ENCODE measurements at regions not wholly inside any gene's neighbourhood (a gene's known extent, or its start where the extent isn't known, plus 50 kb on each side); places are given as distances from the start of the nearest gene placed in this dataset.
A peak's percentile ranks its signal among the peaks of the same experiment; 100 is the strongest.

DNA sequence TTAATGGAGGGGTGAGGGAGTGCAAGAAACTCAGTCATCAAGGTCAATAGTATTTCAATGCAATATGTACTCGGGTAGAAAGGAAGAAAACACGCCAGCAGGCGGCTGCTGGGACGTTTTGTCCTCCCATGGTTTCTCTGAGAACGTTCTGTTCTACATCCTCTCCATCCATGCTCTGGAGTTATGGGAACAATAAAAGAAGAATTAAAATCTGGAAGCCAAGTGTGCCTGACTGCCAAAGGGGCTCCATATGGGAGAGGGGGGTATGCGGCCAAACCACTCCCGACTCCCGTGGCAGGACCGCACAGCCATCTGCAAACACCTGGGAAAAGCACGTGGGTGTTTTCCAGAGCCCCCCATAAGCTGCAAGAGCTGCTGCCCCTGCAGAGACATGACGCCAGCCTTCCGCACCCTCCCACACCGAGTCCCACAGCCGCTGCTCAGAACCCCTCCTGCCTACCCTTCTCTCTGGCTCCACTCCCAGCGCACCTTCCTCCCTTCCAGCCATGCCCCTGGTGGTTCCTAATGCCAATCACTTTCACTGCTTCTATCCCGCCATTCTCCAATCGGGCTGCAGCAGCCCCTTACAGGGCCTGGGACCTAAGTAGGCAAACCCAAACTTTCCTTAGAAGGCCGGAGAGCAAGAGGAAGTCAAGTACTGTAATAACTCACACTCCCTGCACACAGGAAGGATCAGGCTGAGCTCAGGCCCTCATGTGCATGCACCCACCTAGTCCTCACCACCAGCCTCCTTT lies 241.6 kb downstream of the SYK start:
- Mint-ChIP-seq H3K9me3 (no peaks in the 10 kb centered on the region), H3K27ac (no peak overlapping the region)
- no peak for DNase-seq (ENCODE audit: low spot score)

DNA sequence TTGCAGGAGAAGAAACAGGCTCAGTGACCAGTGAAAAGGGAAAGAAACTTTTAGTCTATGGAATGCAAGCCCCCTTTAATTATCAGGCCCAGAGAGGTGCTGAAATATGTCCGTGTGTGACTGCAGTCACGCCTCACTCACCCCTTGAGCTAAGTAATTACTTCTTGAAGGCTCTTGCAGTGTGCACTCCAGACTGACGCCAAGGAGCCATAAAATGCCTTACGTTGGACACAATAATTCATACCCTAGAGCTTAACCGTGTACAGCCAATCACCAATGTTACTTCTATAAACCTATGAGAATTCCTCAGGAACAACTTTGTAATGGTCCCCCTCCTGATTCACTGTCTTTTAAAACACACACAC lies 242.2 kb downstream of the SYK start:
- Mint-ChIP-seq H3K4me1 (ENCODE audit: low read depth in 2 of 2) (peaks cover 31 to 39% of the 10 kb centered on the region in 2 donors), H3K36me3 (no peaks in the 10 kb centered on the region), H3K27me3 (peaks cover 0 to 10% of the 10 kb centered on the region in 2 donors), H3K9me3 (no peaks in the 10 kb centered on the region), H3K27ac (no peak overlapping the region), H3K4me3 (no peak overlapping the region)
- ATAC-seq (no peak), DNase-seq (ENCODE audit: low spot score) (no peak)

More for the DNA sequence above, 241.6 kb downstream of the SYK start:
- Mint-ChIP-seq H3K27me3 (peaks cover 0 to 8% of the 10 kb centered on the region in 2 donors), H3K4me3 (no peak overlapping the region), H3K4me1 (ENCODE audit: low read depth in 2 of 2) (peaks cover 33 to 44% of the 10 kb centered on the region in 2 donors), H3K36me3 (no peaks in the 10 kb centered on the region)
- ATAC-seq: no peak

DNA sequence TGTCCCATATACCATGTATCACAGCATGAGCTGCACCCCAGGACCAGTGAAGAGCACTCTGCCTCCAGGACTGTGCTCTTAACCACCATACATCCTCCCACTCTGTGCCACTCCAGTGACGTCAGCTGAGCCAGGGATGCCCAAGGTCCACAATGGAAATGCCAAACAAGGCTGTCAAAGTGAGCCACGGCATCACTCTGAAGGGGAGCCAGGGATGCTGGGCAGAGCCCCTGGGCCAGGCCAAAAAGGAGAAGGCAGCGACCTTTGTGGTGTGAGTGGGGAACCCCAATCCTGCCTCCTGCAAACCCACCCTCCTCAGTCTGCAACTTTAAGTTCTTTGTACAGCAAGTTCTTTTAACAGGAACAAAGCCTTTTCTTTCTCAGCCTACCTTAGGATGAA lies 242.7 kb downstream of the SYK start:
- ATAC-seq: no peak
- peaks cover 30 to 36% of the 10 kb centered on the region in 2 donors for H3K4me1 Mint-ChIP-seq (ENCODE audit: low read depth in 2 of 2)
- H3K9me3 Mint-ChIP-seq: no peaks in the 10 kb centered on the region
- no peak for DNase-seq (ENCODE audit: low spot score)
- H3K36me3 Mint-ChIP-seq: no peaks in the 10 kb centered on the region
- peak overlapping the region in 1 of 2 donors; percentile 8 for H3K27ac Mint-ChIP-seq
- no peak overlapping the region for H3K4me3 Mint-ChIP-seq
- peaks cover 0 to 10% of the 10 kb centered on the region in 2 donors for H3K27me3 Mint-ChIP-seq

DNA sequence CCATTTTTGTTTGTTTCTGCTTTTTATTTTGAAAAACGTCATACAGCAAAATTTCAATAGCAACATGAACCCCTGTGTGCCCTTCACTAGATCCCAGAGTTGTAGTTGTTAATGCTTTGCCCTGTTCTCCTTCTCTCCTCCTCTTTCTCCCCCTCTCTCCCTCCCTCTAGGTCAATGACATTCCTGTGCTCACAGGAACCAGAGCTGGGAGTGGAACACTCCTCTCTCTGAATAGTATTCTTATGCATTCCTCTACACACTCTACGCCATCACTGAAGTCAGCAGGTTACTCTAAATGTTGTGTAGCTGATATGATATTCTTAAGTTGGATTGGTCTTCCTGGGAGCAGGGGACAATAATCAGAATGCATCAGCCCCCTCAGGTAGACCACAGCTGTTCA lies 243.4 kb downstream of the SYK start:
- peaks cover 4 to 13% of the 10 kb centered on the region in 2 donors for H3K27me3 Mint-ChIP-seq
- H3K4me1 Mint-ChIP-seq (ENCODE audit: low read depth in 2 of 2): peaks cover 24 to 29% of the 10 kb centered on the region in 2 donors
- no peaks in the 10 kb centered on the region for H3K9me3 Mint-ChIP-seq
- H3K4me3 Mint-ChIP-seq: no peak overlapping the region
- ATAC-seq (no peak), DNase-seq (ENCODE audit: low spot score) (no peak)
- H3K27ac Mint-ChIP-seq: peak overlapping the region in 1 of 2 donors; percentile 8
- no peaks in the 10 kb centered on the region for H3K36me3 Mint-ChIP-seq

DNA sequence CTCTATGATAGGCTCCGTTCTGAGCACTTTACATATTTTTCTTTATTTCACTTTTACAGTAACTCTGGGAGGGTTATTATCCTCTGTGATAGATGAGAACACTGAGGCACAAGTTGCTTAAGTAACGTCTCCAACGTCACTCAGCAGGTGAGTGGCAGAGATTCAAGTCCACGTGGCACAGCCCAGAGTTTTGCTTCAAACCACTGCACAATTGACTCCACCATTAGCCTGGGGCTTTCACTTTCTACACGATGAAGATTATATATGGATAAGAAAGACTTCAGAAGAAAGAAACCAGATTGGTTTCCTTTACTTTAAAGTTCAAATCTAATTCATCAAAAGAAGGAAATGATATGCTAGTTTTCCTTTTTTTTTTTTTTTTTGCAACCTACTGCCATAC lies 245.9 kb downstream of the SYK start:
- no peaks in the 10 kb centered on the region for H3K36me3 Mint-ChIP-seq
- ATAC-seq (peak; percentile 48 to 76), DNase-seq (ENCODE audit: low spot score) (no peak)
- no peaks in the 10 kb centered on the region for H3K9me3 Mint-ChIP-seq
- H3K4me3 Mint-ChIP-seq: peak overlapping the region; percentile 73
- peaks cover 15 to 16% of the 10 kb centered on the region in 2 donors for H3K27me3 Mint-ChIP-seq
- H3K27ac Mint-ChIP-seq: peak overlapping the region; percentile 79 to 80
- H3K4me1 Mint-ChIP-seq (ENCODE audit: low read depth in 2 of 2): peaks cover 14 to 17% of the 10 kb centered on the region in 2 donors

DNA sequence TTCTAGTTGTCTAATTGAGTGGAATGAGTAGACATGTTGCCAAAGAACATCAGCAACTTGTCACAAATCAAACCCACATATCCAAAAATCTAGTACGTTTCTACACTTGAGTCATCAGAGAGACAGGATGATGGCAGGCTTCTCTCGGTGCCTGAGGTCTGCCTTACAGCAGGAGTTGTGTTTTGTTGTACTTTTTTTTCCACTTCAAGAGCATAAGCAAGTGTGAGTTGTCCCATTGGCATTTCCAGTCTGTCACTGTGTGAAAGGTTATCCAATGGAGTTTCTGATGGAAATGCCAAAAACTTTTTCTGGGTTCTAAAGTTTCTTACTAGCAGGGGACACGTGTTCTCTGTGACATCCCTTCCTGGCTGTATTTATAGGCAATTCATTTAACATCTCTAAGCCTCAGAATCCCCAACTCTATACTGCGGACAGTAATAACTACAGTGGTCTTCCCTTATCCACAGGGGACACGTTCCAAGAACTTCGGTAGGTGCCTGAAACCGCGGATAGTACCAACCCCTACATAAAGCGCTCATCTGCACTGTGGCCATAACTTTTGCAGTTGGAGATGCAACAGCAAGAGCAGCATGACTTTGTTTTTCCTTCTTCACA lies 246.5 kb downstream of the SYK start:
- peaks cover 15 to 20% of the 10 kb centered on the region in 2 donors for H3K27me3 Mint-ChIP-seq
- H3K27ac Mint-ChIP-seq: peak overlapping the region; percentile 79 to 80
- H3K9me3 Mint-ChIP-seq: no peaks in the 10 kb centered on the region
- DNase-seq (ENCODE audit: low spot score) (no peak), ATAC-seq (peak; percentile 74 to 88)
- H3K4me3 Mint-ChIP-seq: peak overlapping the region; percentile 73
- peaks cover 14 to 17% of the 10 kb centered on the region in 2 donors for H3K4me1 Mint-ChIP-seq (ENCODE audit: low read depth in 2 of 2)
- no peaks in the 10 kb centered on the region for H3K36me3 Mint-ChIP-seq

DNA sequence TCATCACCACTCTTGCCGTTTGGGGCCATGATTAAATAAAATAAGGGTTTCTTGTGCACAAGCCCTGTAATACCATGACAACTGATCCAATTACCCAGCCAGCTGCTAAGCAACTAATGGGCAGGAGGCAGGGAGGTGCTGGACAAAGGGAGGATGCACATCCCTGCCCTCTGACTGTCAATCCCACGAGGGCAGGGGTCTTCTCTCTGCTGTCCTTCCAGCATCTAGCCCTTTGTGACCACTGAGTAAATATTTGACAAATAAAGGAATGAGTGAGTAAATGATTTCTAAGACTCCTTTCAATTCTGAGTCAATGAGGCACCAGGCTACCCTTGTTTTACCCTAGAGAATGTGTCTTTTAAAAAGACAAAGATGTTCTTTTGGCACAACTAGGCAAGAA lies 247.1 kb downstream of the SYK start:
- H3K4me3 Mint-ChIP-seq: peak overlapping the region; percentile 32
- H3K27ac Mint-ChIP-seq: peak overlapping the region; percentile 47 to 80
- no peaks in the 10 kb centered on the region for H3K9me3 Mint-ChIP-seq
- peaks cover 15 to 21% of the 10 kb centered on the region in 2 donors for H3K27me3 Mint-ChIP-seq
- no peak for DNase-seq (ENCODE audit: low spot score)
- ATAC-seq: no peak
- no peaks in the 10 kb centered on the region for H3K36me3 Mint-ChIP-seq
- H3K4me1 Mint-ChIP-seq (ENCODE audit: low read depth in 2 of 2): peaks cover 14% of the 10 kb centered on the region in 2 donors

DNA sequence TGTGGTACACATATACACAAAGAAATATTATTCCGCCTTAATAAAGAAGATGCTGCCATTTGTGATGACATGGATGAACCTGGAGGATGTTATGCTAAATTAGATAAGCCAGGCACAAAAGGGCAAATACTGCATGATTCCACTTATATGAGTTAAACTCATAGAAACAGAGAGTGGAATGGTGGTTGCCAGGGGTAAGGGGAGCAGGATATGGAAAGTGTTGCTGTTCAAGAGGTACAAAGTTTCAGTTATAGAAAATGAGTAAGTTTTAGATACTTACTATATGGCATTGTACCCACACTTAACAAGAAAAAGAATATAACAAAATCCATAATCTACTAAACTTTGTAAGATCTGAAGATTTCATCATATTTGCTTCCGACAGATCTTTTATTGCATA lies 252.2 kb downstream of the SYK start:
- H3K9me3 Mint-ChIP-seq: no peaks in the 10 kb centered on the region
- no peak for DNase-seq (ENCODE audit: low spot score)
- no peak for ATAC-seq
- H3K27me3 Mint-ChIP-seq: peaks cover 15 to 21% of the 10 kb centered on the region in 2 donors
- peaks cover 0 to 7% of the 10 kb centered on the region in 2 donors for H3K4me1 Mint-ChIP-seq (ENCODE audit: low read depth in 2 of 2)
- H3K4me3 Mint-ChIP-seq: no peak overlapping the region
- no peaks in the 10 kb centered on the region for H3K36me3 Mint-ChIP-seq
- peak overlapping the region in 1 of 2 donors; percentile 7 for H3K27ac Mint-ChIP-seq

DNA sequence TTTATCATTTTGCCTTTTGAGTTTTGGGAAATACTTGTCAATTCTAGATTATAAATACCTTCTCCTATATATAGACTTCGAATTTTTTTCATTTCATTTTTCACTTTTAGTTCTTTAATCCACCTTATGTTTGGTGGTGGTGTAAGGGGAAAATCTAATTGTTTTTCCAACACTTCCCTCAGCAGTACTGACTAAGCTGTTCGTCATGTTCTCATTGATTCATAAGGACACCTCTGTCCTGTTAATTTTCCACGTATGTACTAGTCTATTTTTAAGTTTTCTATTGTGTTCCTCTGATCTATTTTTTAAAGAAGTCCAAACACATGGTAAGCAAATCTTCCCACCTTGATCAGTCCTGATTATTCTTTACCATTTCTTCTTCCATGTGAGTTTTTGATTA lies 254.2 kb downstream of the SYK start:
- Mint-ChIP-seq H3K4me1 (ENCODE audit: low read depth in 2 of 2) (peaks cover 10 to 13% of the 10 kb centered on the region in 2 donors), H3K4me3 (no peak overlapping the region), H3K27ac (no peak overlapping the region), H3K36me3 (no peaks in the 10 kb centered on the region), H3K27me3 (peaks cover 3 to 15% of the 10 kb centered on the region in 2 donors), H3K9me3 (no peaks in the 10 kb centered on the region)
- DNase-seq (ENCODE audit: low spot score): no peak
- ATAC-seq: no peak

DNA sequence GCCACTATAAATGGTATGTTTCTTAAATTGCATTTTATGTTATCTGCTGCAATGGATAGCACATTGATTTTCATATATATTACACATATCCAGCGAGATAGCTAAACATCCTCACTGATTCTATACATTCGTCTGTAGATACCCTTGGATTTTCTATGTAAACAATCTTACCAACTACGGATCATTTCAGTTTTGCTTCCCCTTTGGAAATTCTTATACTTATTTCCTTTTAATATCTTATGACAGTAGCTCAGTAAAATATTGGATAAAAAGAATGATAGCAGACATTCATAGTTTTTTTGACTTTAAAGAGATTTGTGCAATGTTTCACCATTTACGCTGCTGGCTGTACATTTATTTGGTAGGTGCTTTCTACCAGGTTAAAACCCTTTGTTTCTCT lies 254.9 kb downstream of the SYK start:
- Mint-ChIP-seq H3K9me3 (no peaks in the 10 kb centered on the region), H3K36me3 (peaks cover 3% of the 10 kb centered on the region), H3K27ac (no peak overlapping the region), H3K4me3 (no peak overlapping the region), H3K4me1 (ENCODE audit: low read depth in 2 of 2) (peaks cover 16 to 19% of the 10 kb centered on the region in 2 donors), H3K27me3 (peaks cover 0 to 15% of the 10 kb centered on the region in 2 donors)
- DNase-seq (ENCODE audit: low spot score) (no peak), ATAC-seq (no peak)

DNA sequence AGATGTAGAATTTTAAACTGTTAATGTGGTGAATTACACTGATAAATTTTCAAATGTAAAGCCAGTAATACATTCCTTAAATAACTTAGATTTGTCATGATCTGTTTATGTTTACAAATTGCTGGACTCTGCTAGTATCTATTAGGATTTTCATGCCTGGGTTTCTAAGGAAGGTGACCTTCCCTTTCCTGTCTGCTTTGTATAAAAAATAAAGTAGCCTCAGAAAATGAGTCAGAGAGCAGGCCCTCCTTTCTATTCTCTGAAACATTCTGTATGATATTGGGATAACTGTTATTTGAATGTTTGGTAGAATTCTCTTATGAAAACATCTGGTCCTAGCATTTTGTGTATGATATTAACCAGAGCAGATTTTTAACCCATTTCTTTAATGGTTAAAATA lies 255.3 kb downstream of the SYK start:
- ATAC-seq (no peak), DNase-seq (ENCODE audit: low spot score) (no peak)
- H3K27me3 Mint-ChIP-seq: peaks cover 0 to 15% of the 10 kb centered on the region in 2 donors
- peak overlapping the region in 1 of 2 donors; percentile 10 for H3K27ac Mint-ChIP-seq
- H3K36me3 Mint-ChIP-seq: peaks cover 5% of the 10 kb centered on the region
- H3K9me3 Mint-ChIP-seq: no peaks in the 10 kb centered on the region
- no peak overlapping the region for H3K4me3 Mint-ChIP-seq
- H3K4me1 Mint-ChIP-seq (ENCODE audit: low read depth in 2 of 2): peaks cover 20 to 23% of the 10 kb centered on the region in 2 donors

DNA sequence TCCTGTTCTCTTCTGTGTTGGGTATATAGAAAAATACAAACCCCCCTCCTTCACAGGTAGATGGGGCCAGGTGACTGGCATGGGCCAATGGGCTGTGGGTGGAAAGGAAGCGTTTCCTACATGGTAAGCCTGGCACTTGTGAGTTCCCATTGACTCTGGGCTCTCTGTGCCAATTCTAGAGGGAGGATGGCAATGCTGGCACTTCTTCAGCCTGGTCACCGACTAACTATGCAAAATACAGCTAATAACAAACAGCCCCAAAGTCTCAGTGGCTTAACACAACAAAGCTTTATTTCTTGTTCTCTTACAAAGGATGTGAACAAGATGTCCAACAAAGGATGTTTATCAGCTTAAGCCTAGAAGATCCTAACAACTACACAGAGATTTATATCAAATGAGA lies 258.1 kb downstream of the SYK start:
- peak; percentile 8 for DNase-seq (ENCODE audit: low spot score)
- Mint-ChIP-seq H3K4me3 (no peak overlapping the region), H3K4me1 (ENCODE audit: low read depth in 2 of 2) (peaks cover 23 to 26% of the 10 kb centered on the region in 2 donors), H3K36me3 (peaks cover 5% of the 10 kb centered on the region), H3K9me3 (no peaks in the 10 kb centered on the region), H3K27me3 (peaks cover 0 to 8% of the 10 kb centered on the region in 2 donors), H3K27ac (peak overlapping the region in 1 of 2 donors; percentile 31)
- no peak for ATAC-seq

DNA sequence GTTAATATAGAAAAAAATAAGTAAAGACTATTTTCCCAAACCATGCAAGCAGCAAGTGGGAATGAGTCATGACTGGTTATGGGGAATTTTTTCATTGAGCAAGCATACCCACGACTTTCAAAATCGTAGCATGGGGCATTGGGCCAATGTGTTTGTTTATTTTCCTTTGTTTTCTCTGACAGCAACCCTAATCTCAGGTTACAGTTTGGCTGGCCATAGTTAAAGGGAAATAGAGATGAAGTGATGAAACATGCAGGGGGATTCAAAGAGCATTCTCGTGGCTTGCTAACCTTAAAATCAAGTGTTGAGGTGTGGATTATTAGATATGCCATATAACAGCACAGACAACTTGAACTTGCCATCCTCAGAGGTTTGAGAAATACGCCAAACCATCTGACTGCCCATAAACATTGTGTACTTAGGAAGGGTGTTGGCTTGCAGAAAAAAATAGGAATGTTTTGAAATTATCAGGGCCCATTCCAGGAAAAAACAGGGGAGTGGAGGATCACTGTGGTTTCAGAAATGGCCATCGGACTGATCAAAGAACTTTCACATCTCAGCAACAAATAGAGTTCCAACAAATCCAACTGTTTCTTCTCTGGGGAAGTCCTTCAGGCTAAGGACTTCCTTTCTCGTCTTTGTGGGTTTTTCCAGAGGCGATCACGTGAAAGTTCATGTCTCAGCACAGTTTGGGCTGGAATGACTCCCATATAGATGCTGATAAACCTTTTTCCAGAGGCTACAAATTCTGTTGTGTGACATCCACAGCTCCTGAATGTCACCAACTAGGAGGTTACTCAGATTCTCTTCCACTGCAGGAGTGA lies 259.1 kb downstream of the SYK start:
- DNase-seq (ENCODE audit: low spot score) (peak; percentile 60), ATAC-seq (peak in 1 of 2 donors; percentile 72)
- Mint-ChIP-seq H3K27me3 (peaks cover 0 to 8% of the 10 kb centered on the region in 2 donors), H3K4me3 (peak overlapping the region; percentile 32), H3K9me3 (no peaks in the 10 kb centered on the region), H3K4me1 (ENCODE audit: low read depth in 2 of 2) (peaks cover 23 to 26% of the 10 kb centered on the region in 2 donors), H3K27ac (peak overlapping the region in 1 of 2 donors; percentile 84), H3K36me3 (peaks cover 5% of the 10 kb centered on the region)
